Nephron (organoid): ENCODE measurements at regions not wholly inside any gene's neighbourhood (a gene's known extent, or its start where the extent isn't known, plus 50 kb on each side); places are given as distances from the start of the nearest gene placed in this dataset.

ENCODE experiments used
- H3K27ac Mint-ChIP-seq, 3 experiments: 2 replicates each; pipeline ENCODE4 v1.8.0; 2020; ENCODE audit warnings: mixed read lengths in 3 of 3, mild to moderate bottlenecking in 2 of 3, moderate library complexity in 1 of 3
- H3K27me3 Mint-ChIP-seq: 2 replicates; pipeline ENCODE4 v1.8.0; 2021; ENCODE audit warnings: low read depth, mild to moderate bottlenecking, moderate library complexity, mixed read lengths
- H3K36me3 Mint-ChIP-seq: 2 replicates; pipeline ENCODE4 v1.8.0; 2020; ENCODE audit warnings: low read depth, mixed read lengths
- H3K4me1 Mint-ChIP-seq: 2 replicates; pipeline ENCODE4 v1.8.0; 2020; ENCODE audit warnings: mixed read lengths
- H3K4me3 Mint-ChIP-seq, 3 experiments: 2 replicates each; pipeline ENCODE4 v1.8.0; 2020; ENCODE audit warnings: mild to moderate bottlenecking in 3 of 3, mixed read lengths in 3 of 3, moderate library complexity in 2 of 3
- H3K9me3 Mint-ChIP-seq: 2 replicates; pipeline ENCODE4 v1.8.0; 2020; ENCODE audit warnings: mixed read lengths
- TF ChIP-seq, protein P1 (sequence below), 3 experiments: fragments of 200-600 bp; sonication (generic); IDR thresholded peaks; one replicate each; pipeline ENCODE4 v1.5.0; 2021; ENCODE audit warnings: antibody characterized with exemption in 3 of 3; ENCODE audit not compliant: unreplicated experiment in 3 of 3

- no peaks in the 10 kb centered on the region for H3K27me3 Mint-ChIP-seq
- H3K36me3 Mint-ChIP-seq: no peaks in the 10 kb centered on the region
- H3K9me3 Mint-ChIP-seq: no peaks in the 10 kb centered on the region
- no peak overlapping the region for H3K27ac Mint-ChIP-seq
- TF ChIP-seq, protein P1, sequence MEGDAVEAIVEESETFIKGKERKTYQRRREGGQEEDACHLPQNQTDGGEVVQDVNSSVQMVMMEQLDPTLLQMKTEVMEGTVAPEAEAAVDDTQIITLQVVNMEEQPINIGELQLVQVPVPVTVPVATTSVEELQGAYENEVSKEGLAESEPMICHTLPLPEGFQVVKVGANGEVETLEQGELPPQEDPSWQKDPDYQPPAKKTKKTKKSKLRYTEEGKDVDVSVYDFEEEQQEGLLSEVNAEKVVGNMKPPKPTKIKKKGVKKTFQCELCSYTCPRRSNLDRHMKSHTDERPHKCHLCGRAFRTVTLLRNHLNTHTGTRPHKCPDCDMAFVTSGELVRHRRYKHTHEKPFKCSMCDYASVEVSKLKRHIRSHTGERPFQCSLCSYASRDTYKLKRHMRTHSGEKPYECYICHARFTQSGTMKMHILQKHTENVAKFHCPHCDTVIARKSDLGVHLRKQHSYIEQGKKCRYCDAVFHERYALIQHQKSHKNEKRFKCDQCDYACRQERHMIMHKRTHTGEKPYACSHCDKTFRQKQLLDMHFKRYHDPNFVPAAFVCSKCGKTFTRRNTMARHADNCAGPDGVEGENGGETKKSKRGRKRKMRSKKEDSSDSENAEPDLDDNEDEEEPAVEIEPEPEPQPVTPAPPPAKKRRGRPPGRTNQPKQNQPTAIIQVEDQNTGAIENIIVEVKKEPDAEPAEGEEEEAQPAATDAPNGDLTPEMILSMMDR (IDR thresholded peaks at IDR 0.05; ENCODE audit: unreplicated experiment in 3 of 3): no peak
- H3K4me1 Mint-ChIP-seq: no peaks in the 10 kb centered on the region
- H3K4me3 Mint-ChIP-seq: no peak overlapping the region
Observed at GRCh38 chr13:54643863-54644262, 1615.2 kb downstream of the OLFM4 start.

- H3K36me3 Mint-ChIP-seq: no peaks in the 10 kb centered on the region
- no peaks in the 10 kb centered on the region for H3K9me3 Mint-ChIP-seq
- TF ChIP-seq, protein P1 (IDR thresholded peaks at IDR 0.05; ENCODE audit: unreplicated experiment in 3 of 3): no peak
- no peak overlapping the region for H3K4me3 Mint-ChIP-seq
- H3K4me1 Mint-ChIP-seq: no peaks in the 10 kb centered on the region
- no peaks in the 10 kb centered on the region for H3K27me3 Mint-ChIP-seq
- H3K27ac Mint-ChIP-seq: no peak overlapping the region
Observed at GRCh38 chr13:54647275-54647674, 1618.7 kb downstream of the OLFM4 start.

GRCh38 chr13:54657588-54657987 is 1629.0 kb downstream of the OLFM4 start:
- no peak overlapping the region for H3K27ac Mint-ChIP-seq
- TF ChIP-seq, protein P1 (IDR thresholded peaks at IDR 0.05; ENCODE audit: unreplicated experiment in 3 of 3): no peak
- peaks cover 2% of the 10 kb centered on the region for H3K9me3 Mint-ChIP-seq
- no peaks in the 10 kb centered on the region for H3K27me3 Mint-ChIP-seq
- H3K4me1 Mint-ChIP-seq: no peaks in the 10 kb centered on the region
- no peak overlapping the region for H3K4me3 Mint-ChIP-seq
- H3K36me3 Mint-ChIP-seq: no peaks in the 10 kb centered on the region

DNA sequence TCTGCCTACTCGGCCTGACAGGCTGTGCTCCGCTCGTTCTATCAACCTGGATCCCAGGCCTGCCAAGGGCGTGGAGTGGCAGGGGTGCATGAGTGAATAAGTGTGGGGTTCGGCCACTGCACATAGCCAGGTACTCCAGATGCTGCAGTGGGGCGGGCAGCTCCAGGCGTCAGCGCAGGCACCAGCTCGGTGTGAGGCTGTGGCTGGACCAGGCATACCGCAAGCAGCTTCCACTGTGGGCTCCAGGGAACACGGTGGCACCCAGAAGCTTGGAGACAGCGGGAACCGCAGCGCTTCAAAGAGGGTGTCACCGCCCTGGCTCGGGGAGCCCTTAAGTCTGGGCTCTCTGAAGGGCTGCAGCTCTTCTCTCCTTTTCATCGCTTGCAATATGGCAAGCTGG is 1630.2 kb downstream of the OLFM4 start:
- Mint-ChIP-seq H3K4me1 (no peaks in the 10 kb centered on the region), H3K4me3 (no peak overlapping the region), H3K27ac (no peak overlapping the region), H3K36me3 (no peaks in the 10 kb centered on the region), H3K9me3 (peaks cover 2% of the 10 kb centered on the region), H3K27me3 (no peaks in the 10 kb centered on the region)
- TF ChIP-seq, protein P1 (IDR thresholded peaks at IDR 0.05; ENCODE audit: unreplicated experiment in 3 of 3): no peak

DNA sequence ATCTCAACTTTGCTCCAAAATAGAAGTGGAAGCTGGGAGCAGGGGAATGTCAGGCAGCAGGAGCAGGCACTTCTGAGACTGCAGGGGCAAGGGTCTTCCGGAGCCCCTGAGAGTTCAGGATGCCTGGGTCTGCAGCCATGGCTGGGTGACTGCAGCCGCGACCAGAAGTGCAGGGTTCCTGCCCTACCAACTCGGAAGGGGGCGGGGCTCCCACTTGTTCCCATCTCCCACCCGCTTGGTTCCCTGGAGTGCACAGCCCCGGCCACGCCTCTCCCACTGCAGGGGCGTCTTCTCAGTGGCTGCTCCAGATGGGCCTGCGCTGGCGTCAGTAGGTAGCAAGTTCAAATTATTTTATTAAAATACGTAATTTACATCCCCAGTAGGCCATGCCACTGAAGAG is 1631.7 kb downstream of the OLFM4 start:
- no peaks in the 10 kb centered on the region for H3K36me3 Mint-ChIP-seq
- H3K4me3 Mint-ChIP-seq: no peak overlapping the region
- no peak overlapping the region for H3K27ac Mint-ChIP-seq
- H3K27me3 Mint-ChIP-seq: no peaks in the 10 kb centered on the region
- H3K9me3 Mint-ChIP-seq: peaks cover 2% of the 10 kb centered on the region
- H3K4me1 Mint-ChIP-seq: no peaks in the 10 kb centered on the region
- TF ChIP-seq, protein P1 (IDR thresholded peaks at IDR 0.05; ENCODE audit: unreplicated experiment in 3 of 3): no peak

DNA sequence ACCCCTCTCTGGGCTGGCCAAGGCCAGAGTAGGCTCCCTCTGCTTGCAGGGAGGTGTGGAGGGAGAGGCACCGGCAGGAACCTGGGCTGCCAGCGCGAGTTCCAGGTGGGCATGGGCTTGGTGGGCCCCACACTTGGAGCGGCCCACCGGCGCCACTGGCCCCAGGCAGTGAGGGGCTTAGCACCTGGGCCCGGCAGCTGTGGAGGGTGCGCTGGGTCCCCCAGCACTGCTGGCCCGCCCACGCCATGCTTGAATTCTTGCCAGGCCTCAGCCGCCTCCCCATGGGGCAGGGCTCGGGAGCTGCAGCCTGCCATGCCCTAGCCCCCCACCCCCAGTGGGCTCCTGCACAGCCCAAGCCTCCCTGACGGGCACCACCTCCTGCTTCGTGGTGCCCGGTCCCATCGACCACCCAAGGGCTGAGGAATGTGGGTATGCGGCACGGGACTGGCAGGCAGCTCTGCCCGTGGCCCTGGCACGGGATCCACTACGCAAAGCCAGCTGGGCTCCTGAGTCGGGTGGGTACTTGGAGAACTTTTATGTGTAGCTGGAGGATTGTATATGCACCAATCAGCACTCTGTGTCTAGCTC is 1648.0 kb downstream of the OLFM4 start:
- H3K27ac Mint-ChIP-seq: no peak overlapping the region
- TF ChIP-seq, protein P1 (IDR thresholded peaks at IDR 0.05; ENCODE audit: unreplicated experiment in 3 of 3): no peak

More for the DNA sequence above, 1648.0 kb downstream of the OLFM4 start:
- Mint-ChIP-seq H3K36me3 (no peaks in the 10 kb centered on the region), H3K9me3 (no peaks in the 10 kb centered on the region), H3K4me3 (no peak overlapping the region), H3K4me1 (no peaks in the 10 kb centered on the region), H3K27me3 (peaks cover 3% of the 10 kb centered on the region)
